Panc1 (cell line): ENCODE measurements at regions not wholly inside any gene's neighbourhood (a gene's known extent, or its start where the extent isn't known, plus 50 kb on each side); places are given as distances from the start of the nearest gene placed in this dataset.

Experiments
- POLR2AphosphoS5 ChIP-seq: IDR thresholded peaks from 2 replicates; pipeline ENCODE4 v1.6.1; 2012; ENCODE audit warnings: mild to moderate bottlenecking, low read depth, low read length, moderate library complexity
- TCF7L2 ChIP-seq: IDR thresholded peaks from 2 replicates; pipeline ENCODE4 v1.6.1; 2011; ENCODE audit warnings: mild to moderate bottlenecking, low read depth, low read length, inconsistent platforms
- TF ChIP-seq, protein P1 (sequence below): fragments of 450-650 bp; IDR thresholded peaks from 2 replicates; pipeline ENCODE4 v1.5.1; 2017; ENCODE audit warnings: mild to moderate bottlenecking
- TF ChIP-seq, protein P2 (sequence below), 2 experiments: IDR thresholded peaks; 2 replicates each; pipeline ENCODE4 v1.6.1; 2011 to 2012; ENCODE audit warnings: low read depth in 2 of 2, control low read depth in 1 of 2, low read length in 1 of 2, mild to moderate bottlenecking in 1 of 2, moderate library complexity in 1 of 2; ENCODE audit not compliant: insufficient read depth in 1 of 2

DNA sequence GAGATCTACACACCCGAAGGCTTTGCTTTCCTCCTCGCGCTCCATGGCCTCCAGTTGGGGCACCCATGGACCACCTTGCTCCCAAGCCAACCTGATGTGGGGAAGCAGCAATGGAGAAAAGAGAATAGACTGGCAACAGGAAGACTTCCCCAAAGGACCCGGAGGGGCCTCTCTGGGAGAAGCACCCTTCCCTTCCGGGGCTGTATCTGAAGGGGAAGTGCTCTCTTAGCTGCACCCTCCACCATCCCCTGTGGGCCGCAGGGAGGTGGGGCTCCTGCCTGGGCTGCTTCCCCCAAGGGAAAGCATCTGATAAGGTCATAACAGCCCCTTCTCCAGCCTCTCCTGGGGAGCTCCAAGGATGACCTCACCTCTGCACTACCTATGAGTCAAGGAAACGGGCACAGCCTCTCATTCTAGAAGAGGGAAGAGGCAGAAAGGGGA is 100.2 kb downstream of the RIPK4 start:
- TF ChIP-seq, protein P1, sequence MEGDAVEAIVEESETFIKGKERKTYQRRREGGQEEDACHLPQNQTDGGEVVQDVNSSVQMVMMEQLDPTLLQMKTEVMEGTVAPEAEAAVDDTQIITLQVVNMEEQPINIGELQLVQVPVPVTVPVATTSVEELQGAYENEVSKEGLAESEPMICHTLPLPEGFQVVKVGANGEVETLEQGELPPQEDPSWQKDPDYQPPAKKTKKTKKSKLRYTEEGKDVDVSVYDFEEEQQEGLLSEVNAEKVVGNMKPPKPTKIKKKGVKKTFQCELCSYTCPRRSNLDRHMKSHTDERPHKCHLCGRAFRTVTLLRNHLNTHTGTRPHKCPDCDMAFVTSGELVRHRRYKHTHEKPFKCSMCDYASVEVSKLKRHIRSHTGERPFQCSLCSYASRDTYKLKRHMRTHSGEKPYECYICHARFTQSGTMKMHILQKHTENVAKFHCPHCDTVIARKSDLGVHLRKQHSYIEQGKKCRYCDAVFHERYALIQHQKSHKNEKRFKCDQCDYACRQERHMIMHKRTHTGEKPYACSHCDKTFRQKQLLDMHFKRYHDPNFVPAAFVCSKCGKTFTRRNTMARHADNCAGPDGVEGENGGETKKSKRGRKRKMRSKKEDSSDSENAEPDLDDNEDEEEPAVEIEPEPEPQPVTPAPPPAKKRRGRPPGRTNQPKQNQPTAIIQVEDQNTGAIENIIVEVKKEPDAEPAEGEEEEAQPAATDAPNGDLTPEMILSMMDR, result no peak
- TF ChIP-seq, protein P2, sequence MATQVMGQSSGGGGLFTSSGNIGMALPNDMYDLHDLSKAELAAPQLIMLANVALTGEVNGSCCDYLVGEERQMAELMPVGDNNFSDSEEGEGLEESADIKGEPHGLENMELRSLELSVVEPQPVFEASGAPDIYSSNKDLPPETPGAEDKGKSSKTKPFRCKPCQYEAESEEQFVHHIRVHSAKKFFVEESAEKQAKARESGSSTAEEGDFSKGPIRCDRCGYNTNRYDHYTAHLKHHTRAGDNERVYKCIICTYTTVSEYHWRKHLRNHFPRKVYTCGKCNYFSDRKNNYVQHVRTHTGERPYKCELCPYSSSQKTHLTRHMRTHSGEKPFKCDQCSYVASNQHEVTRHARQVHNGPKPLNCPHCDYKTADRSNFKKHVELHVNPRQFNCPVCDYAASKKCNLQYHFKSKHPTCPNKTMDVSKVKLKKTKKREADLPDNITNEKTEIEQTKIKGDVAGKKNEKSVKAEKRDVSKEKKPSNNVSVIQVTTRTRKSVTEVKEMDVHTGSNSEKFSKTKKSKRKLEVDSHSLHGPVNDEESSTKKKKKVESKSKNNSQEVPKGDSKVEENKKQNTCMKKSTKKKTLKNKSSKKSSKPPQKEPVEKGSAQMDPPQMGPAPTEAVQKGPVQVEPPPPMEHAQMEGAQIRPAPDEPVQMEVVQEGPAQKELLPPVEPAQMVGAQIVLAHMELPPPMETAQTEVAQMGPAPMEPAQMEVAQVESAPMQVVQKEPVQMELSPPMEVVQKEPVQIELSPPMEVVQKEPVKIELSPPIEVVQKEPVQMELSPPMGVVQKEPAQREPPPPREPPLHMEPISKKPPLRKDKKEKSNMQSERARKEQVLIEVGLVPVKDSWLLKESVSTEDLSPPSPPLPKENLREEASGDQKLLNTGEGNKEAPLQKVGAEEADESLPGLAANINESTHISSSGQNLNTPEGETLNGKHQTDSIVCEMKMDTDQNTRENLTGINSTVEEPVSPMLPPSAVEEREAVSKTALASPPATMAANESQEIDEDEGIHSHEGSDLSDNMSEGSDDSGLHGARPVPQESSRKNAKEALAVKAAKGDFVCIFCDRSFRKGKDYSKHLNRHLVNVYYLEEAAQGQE (IDR thresholded peaks at IDR 0.05; ENCODE audit: insufficient read depth in 1 of 2, low read depth in 2 of 2, low read length in 1 of 2), result no peak
- TF ChIP-seq POLR2AphosphoS5, result no peak
- TF ChIP-seq TCF7L2, result no peak
